H1 (cell line): ENCODE measurements at regions not wholly inside any gene's neighbourhood (a gene's known extent, or its start where the extent isn't known, plus 50 kb on each side); places are given as distances from the start of the nearest gene placed in this dataset.

ENCODE experiments used
- CHD1 ChIP-seq: IDR thresholded peaks from 2 replicates; pipeline ENCODE4 v1.6.1; 2012; ENCODE audit warnings: low read depth, low read length, improper control_type of control experiment
- CTBP2 ChIP-seq: IDR thresholded peaks from 2 replicates; pipeline ENCODE4 v1.7.0; 2011; ENCODE audit warnings: borderline replicate concordance, mild to moderate bottlenecking, moderate library complexity, mixed read lengths, low read length; ENCODE audit not compliant: insufficient read depth, insufficient read length
- EP300 ChIP-seq, 2 experiments: IDR thresholded peaks; 1 replicate in 1 of 2; 2 replicates in 1 of 2; pipeline ENCODE4 v1.6.1; 2011 to 2012; ENCODE audit warnings: low read depth in 2 of 2, low read length in 2 of 2, mild to moderate bottlenecking in 2 of 2, borderline replicate concordance in 1 of 2, inconsistent platforms in 1 of 2, moderate library complexity in 1 of 2
- MAFK ChIP-seq: IDR thresholded peaks from 2 replicates; pipeline ENCODE4 v1.6.1; 2012; ENCODE audit warnings: low read depth, mild to moderate bottlenecking, improper control_type of control experiment, low read length
- POLR2AphosphoS5 ChIP-seq: IDR thresholded peaks from 2 replicates; pipeline ENCODE4 v1.6.1; 2011; ENCODE audit warnings: low read depth, low read length
- SAP30 ChIP-seq: fragments of 300-600 bp; sonication (generic); IDR thresholded peaks from 2 replicates; pipeline ENCODE4 v1.7.1; 2012; ENCODE audit warnings: low read length, moderate library complexity, mild to moderate bottlenecking, inconsistent platforms; ENCODE audit not compliant: insufficient read depth, insufficient replicate concordance
- TBP ChIP-seq: IDR thresholded peaks from 2 replicates; pipeline ENCODE4 v1.6.1; 2011; ENCODE audit warnings: low read depth, low read length, improper control_type of control experiment

DNA sequence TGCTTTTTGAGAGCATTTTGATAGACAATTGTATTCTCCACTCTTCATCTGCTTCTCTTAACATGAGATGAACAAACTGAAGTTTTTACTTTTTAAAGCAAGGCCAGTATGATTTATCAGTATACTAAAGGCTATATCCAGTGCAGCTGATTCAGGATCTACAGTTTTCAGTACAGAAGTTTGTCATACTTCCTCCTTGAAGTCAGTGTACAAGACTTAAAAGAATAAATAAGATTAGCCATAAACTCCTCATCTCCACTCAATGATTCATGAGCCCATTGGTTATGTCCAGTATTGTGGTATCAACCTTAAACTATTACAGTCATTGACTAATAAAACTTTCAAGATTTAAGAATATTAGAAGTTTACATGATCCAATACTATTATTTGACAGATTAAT, 374.8 kb upstream of the EPHA7 start (continued):
- TF ChIP-seq CTBP2 (no peak), POLR2AphosphoS5 (no peak), CHD1 (no peak), EP300 (IDR thresholded peaks at IDR 0.05; ENCODE audit: borderline replicate concordance in 1 of 2, low read depth in 2 of 2, low read length in 2 of 2) (no peak), MAFK (no peak), SAP30 (no peak), TBP (no peak)
